ENCODE measurements at regions not wholly inside any gene's neighbourhood (a gene's known extent, or its start where the extent isn't known, plus 50 kb on each side); places are given as distances from the start of the nearest gene placed in this dataset.
"Not testable (repeated sequence)": the region's sequence is repeated elsewhere in the genome, so short reads cannot be mapped to it uniquely, and the experiment has no call there.

GRCh38 chrX:34839451-34839850, 103.1 kb upstream of the FAM47B start:
- no peaks in the 10 kb centered on the region for H4K20me1 ChIP-seq (replicated peaks; ENCODE audit: control insufficient read depth, extremely low read depth, insufficient read depth, low read length)
- H3K79me2 ChIP-seq (ENCODE audit: control insufficient read depth, insufficient read depth, low read length) = no peaks in the 10 kb centered on the region
- no peak for DNase-seq (ENCODE audit: low read depth, low spot score)
- H3K4me2 ChIP-seq (ENCODE audit: insufficient read depth, low read length) = no peak overlapping the region
- ChIA-PET CTCF (no interaction called here), POLR2A (no interaction called here)
- H3K9ac ChIP-seq (replicated peaks; ENCODE audit: extremely low read depth, insufficient read depth, low read length) = no peak overlapping the region
- H3K36me3 ChIP-seq (ENCODE audit: control insufficient read depth in 2 of 2, extremely low read depth in 1 of 2, insufficient read depth in 2 of 2, low read length in 2 of 2) = no peaks in the 10 kb centered on the region
- no peaks in the 10 kb centered on the region for H3K27me3 ChIP-seq (ENCODE audit: control insufficient read depth in 2 of 2, insufficient read depth in 2 of 2, low read length in 2 of 2)
- H3K27ac ChIP-seq (ENCODE audit: insufficient read depth, low read depth, low read length) = no peak overlapping the region
- H2AFZ ChIP-seq (ENCODE audit: low read depth, low read length) = no peak overlapping the region
- TF ChIP-seq MAX (IDR thresholded peaks at IDR 0.05; ENCODE audit: insufficient read depth, insufficient read length) = no peak
- TF ChIP-seq POLR2AphosphoS5 (IDR thresholded peaks at IDR 0.05; ENCODE audit: insufficient read depth, low read depth, low read length) = no peak
- FAIRE-seq = peak; percentile 12
- no peaks in the 10 kb centered on the region for H3K9me1 ChIP-seq (replicated peaks; ENCODE audit: control insufficient read depth, extremely low read depth, insufficient read depth, low read length)
- no TSS peak for BruUV-seq (replicated peaks)
- intact Hi-C loops (cut with micrococcal nuclease) = no loop called here
- H3K4me3 ChIP-seq (replicated peaks in 1 of 3; ENCODE audit: insufficient read depth in 1 of 3, low read depth in 1 of 3, low read length in 3 of 3) = no peak overlapping the region
- dilution Hi-C loops (cut with MboI; ENCODE audit: extremely low pct_ligation_motif_present, low sequenced_read_pairs) = no loop called here
- H3K4me1 ChIP-seq (ENCODE audit: control insufficient read depth, extremely low read depth, insufficient read depth, low read length) = no peaks in the 10 kb centered on the region
- H3K9me3 ChIP-seq (replicated peaks; ENCODE audit: control insufficient read depth, insufficient read depth, low read length) = no peaks in the 10 kb centered on the region

GRCh38 chrX:34841205-34841604, 101.4 kb upstream of the FAM47B start:
- DNase-seq (ENCODE audit: low read depth, low spot score); CTCF ChIA-PET; BruUV-seq (replicated peaks); H3K9me3 ChIP-seq (replicated peaks; ENCODE audit: control insufficient read depth, insufficient read depth, low read length); H4K20me1 ChIP-seq (replicated peaks; ENCODE audit: control insufficient read depth, extremely low read depth, insufficient read depth, low read length); intact Hi-C loops (cut with micrococcal nuclease); H3K4me2 ChIP-seq (ENCODE audit: insufficient read depth, low read length); H3K9me1 ChIP-seq (replicated peaks; ENCODE audit: control insufficient read depth, extremely low read depth, insufficient read depth, low read length); POLR2A ChIA-PET; dilution Hi-C loops (cut with MboI; ENCODE audit: extremely low pct_ligation_motif_present, low sequenced_read_pairs); H3K9ac ChIP-seq (replicated peaks; ENCODE audit: extremely low read depth, insufficient read depth, low read length); H2AFZ ChIP-seq (ENCODE audit: low read depth, low read length); H3K79me2 ChIP-seq (ENCODE audit: control insufficient read depth, insufficient read depth, low read length); H3K4me1 ChIP-seq (ENCODE audit: control insufficient read depth, extremely low read depth, insufficient read depth, low read length); H3K27me3 ChIP-seq (ENCODE audit: control insufficient read depth in 2 of 2, insufficient read depth in 2 of 2, low read length in 2 of 2); H3K36me3 ChIP-seq (ENCODE audit: control insufficient read depth in 2 of 2, extremely low read depth in 1 of 2, insufficient read depth in 2 of 2, low read length in 2 of 2); FAIRE-seq; H3K4me3 ChIP-seq (replicated peaks in 1 of 3; ENCODE audit: insufficient read depth in 1 of 3, low read depth in 1 of 3, low read length in 3 of 3); H3K27ac ChIP-seq (ENCODE audit: insufficient read depth, low read depth, low read length): not testable (repeated sequence)

All from endothelial cell of umbilical vein (primary cell).